ENCODE measurements at regions not wholly inside any gene's neighbourhood (a gene's known extent, or its start where the extent isn't known, plus 50 kb on each side); places are given as distances from the start of the nearest gene placed in this dataset.

DNA sequence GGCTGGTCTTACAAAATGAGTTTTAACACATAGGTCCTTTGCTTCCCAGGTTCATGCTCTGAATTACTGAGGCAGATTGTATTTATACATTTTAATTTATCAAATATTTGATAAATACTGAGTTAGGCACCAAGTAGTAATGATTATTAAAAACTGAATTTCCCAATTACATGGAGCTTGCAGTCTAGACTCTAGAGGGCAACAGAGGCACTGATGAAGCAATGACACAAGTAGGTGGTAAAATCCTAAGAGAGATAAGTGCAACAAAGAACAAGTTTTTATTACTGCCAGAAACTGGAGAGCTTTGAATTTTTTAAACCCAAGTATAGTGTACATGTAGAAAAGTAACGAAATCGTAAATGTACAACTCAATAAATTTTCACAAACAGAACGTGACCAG lies 406.2 kb upstream of the RARB start:
- no peak for TF ChIP-seq POLR2A (IDR thresholded peaks at IDR 0.05; ENCODE audit: control extremely low read depth in 1 of 2, low read depth in 2 of 2, low read length in 2 of 2)
- no peak for TF ChIP-seq CBX5 (IDR thresholded peaks at IDR 0.05; ENCODE audit: low read depth, low read length)
- no peak for TF ChIP-seq SP1 (IDR thresholded peaks at IDR 0.05; ENCODE audit: low read depth, low read length)
- TF ChIP-seq RAD21 (IDR thresholded peaks at IDR 0.05 in 1 of 2, conservative IDR thresholded peaks at IDR 0.05 in 1 of 2; ENCODE audit: low read depth in 2 of 2, low read length in 2 of 2): peak; percentile 60 to 68

Measured in H1 (cell line).